ENCODE measurements at regions not wholly inside any gene's neighbourhood (a gene's known extent, or its start where the extent isn't known, plus 50 kb on each side); places are given as distances from the start of the nearest gene placed in this dataset.

DNA sequence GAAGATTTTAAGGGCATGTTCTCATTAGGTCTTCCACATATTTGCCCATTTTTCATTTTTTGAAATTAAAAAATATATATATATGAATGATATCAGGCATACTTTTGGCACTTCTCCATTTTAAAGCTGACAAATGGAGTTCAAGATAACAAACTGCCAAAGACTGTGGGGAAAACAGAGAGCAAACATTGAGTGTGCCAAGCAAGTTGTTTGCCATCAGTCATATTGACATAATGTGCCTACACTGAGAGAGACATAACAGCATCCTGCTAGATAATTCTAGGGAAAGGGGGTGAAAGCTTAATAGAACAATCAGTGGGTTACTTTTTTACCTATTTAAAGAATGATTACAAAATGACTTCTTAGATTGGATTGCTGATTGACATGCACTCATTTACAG is 529.4 kb upstream of the CXADR start:
- TF ChIP-seq, protein P1, sequence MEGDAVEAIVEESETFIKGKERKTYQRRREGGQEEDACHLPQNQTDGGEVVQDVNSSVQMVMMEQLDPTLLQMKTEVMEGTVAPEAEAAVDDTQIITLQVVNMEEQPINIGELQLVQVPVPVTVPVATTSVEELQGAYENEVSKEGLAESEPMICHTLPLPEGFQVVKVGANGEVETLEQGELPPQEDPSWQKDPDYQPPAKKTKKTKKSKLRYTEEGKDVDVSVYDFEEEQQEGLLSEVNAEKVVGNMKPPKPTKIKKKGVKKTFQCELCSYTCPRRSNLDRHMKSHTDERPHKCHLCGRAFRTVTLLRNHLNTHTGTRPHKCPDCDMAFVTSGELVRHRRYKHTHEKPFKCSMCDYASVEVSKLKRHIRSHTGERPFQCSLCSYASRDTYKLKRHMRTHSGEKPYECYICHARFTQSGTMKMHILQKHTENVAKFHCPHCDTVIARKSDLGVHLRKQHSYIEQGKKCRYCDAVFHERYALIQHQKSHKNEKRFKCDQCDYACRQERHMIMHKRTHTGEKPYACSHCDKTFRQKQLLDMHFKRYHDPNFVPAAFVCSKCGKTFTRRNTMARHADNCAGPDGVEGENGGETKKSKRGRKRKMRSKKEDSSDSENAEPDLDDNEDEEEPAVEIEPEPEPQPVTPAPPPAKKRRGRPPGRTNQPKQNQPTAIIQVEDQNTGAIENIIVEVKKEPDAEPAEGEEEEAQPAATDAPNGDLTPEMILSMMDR (IDR thresholded peaks at IDR 0.05; ENCODE audit: low read depth, low read length) = no peak
- no peak for TF ChIP-seq EZH2phosphoT487 (IDR thresholded peaks at IDR 0.05; ENCODE audit: low read depth)
